GM12878 (cell line): ENCODE measurements at regions not wholly inside any gene's neighbourhood (a gene's known extent, or its start where the extent isn't known, plus 50 kb on each side); places are given as distances from the start of the nearest gene placed in this dataset.

ENCODE experiments used
- GABPA ChIP-seq: IDR thresholded peaks from 2 replicates; pipeline ENCODE4 v1.6.1; 2014; ENCODE audit warnings: antibody characterized with exemption, low read depth, mild to moderate bottlenecking, inconsistent platforms
- TF ChIP-seq, protein P1 (sequence below), 3 experiments: IDR thresholded peaks in 2 of 3; conservative IDR thresholded peaks in 1 of 3; 2 replicates each; pipeline ENCODE4 v1.5.1; 2011; ENCODE audit warnings: low read depth in 3 of 3, low read length in 3 of 3, mild to moderate bottlenecking in 3 of 3, control low read depth in 2 of 3, moderate library complexity in 2 of 3, inconsistent platforms in 1 of 3, mixed read lengths in 1 of 3; ENCODE audit not compliant: control insufficient read depth in 2 of 3, insufficient read depth in 1 of 3; ENCODE audit errors: extremely low read depth in 1 of 3

DNA sequence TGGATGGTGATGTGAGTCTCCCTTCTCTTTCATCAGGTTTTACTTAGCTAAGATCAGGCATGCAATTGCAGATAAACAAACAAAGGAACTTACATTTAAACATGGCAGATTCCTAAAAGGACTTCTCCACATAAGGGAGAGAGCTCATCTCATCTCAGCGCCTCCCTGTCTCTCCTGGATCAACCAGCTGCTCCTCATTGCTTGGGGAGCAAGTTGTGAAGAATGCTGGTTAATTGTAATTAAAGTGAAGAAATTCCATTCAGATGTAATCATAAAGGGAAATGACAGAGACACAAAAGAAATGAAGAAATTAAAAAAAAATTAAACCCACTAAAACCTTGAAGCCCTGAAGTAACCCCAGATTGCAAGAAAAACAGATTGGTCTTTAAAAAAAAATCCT is 104.4 kb upstream of the DIO2 start:
- no peak for TF ChIP-seq GABPA
- TF ChIP-seq, protein P1, sequence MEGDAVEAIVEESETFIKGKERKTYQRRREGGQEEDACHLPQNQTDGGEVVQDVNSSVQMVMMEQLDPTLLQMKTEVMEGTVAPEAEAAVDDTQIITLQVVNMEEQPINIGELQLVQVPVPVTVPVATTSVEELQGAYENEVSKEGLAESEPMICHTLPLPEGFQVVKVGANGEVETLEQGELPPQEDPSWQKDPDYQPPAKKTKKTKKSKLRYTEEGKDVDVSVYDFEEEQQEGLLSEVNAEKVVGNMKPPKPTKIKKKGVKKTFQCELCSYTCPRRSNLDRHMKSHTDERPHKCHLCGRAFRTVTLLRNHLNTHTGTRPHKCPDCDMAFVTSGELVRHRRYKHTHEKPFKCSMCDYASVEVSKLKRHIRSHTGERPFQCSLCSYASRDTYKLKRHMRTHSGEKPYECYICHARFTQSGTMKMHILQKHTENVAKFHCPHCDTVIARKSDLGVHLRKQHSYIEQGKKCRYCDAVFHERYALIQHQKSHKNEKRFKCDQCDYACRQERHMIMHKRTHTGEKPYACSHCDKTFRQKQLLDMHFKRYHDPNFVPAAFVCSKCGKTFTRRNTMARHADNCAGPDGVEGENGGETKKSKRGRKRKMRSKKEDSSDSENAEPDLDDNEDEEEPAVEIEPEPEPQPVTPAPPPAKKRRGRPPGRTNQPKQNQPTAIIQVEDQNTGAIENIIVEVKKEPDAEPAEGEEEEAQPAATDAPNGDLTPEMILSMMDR (IDR thresholded peaks at IDR 0.05 in 2 of 3, conservative IDR thresholded peaks at IDR 0.05 in 1 of 3; ENCODE audit: control insufficient read depth in 2 of 3, extremely low read depth in 1 of 3, insufficient read depth in 1 of 3, low read depth in 3 of 3, low read length in 3 of 3) = no peak
